COLO829 (cell line): ENCODE measurements at regions not wholly inside any gene's neighbourhood (a gene's known extent, or its start where the extent isn't known, plus 50 kb on each side); places are given as distances from the start of the nearest gene placed in this dataset.
"Not testable (repeated sequence)": the region's sequence is repeated elsewhere in the genome, so short reads cannot be mapped to it uniquely, and the experiment has no call there.

Experiments used
- DNase-seq: peaks from one replicate; pipeline ENCODE4 v3.0.0; 2012; ENCODE audit warnings: low spot score

- DNase-seq: no peak
These were observed 307.1 kb upstream of the RSPO3 start for GRCh38 chr6:126811321-126811720.

- no peak for DNase-seq
These were observed 306.5 kb upstream of the RSPO3 start for GRCh38 chr6:126812010-126812409.

GRCh38 chr6:126812651-126813050 is 305.8 kb upstream of the RSPO3 start:
- no peak for DNase-seq

- DNase-seq: no peak
These were observed 297.8 kb upstream of the RSPO3 start for GRCh38 chr6:126820634-126821033.

- no peak for DNase-seq
These were observed 296.8 kb upstream of the RSPO3 start for GRCh38 chr6:126821706-126822105.

- DNase-seq: no peak
These were observed 294.2 kb upstream of the RSPO3 start for GRCh38 chr6:126824226-126824625.

GRCh38 chr6:126824815-126825214 is 293.7 kb upstream of the RSPO3 start:
- no peak for DNase-seq

GRCh38 chr6:126826166-126826714 is 292.2 kb upstream of the RSPO3 start:
- no peak for DNase-seq

- no peak for DNase-seq
These were observed 287.0 kb upstream of the RSPO3 start for GRCh38 chr6:126831461-126831860.

GRCh38 chr6:126842769-126843168 is 275.7 kb upstream of the RSPO3 start:
- DNase-seq: no peak

GRCh38 chr6:126848119-126848518 is 270.4 kb upstream of the RSPO3 start:
- no peak for DNase-seq

GRCh38 chr6:126867641-126868040 is 250.8 kb upstream of the RSPO3 start:
- no peak for DNase-seq

- DNase-seq: no peak
These were observed 245.1 kb upstream of the RSPO3 start for GRCh38 chr6:126873351-126873750.

GRCh38 chr6:126873791-126874190 is 244.7 kb upstream of the RSPO3 start:
- DNase-seq: no peak

GRCh38 chr6:126876446-126876845 is 242.0 kb upstream of the RSPO3 start:
- DNase-seq: no peak

GRCh38 chr6:126880964-126881363 is 237.5 kb upstream of the RSPO3 start:
- no peak for DNase-seq

GRCh38 chr6:126886106-126886505 is 232.4 kb upstream of the RSPO3 start:
- no peak for DNase-seq

- no peak for DNase-seq
These were observed 229.4 kb upstream of the RSPO3 start for GRCh38 chr6:126888727-126889725.

- no peak for DNase-seq
These were observed 228.4 kb upstream of the RSPO3 start for GRCh38 chr6:126890055-126890454.

GRCh38 chr6:126891158-126891557 is 227.3 kb upstream of the RSPO3 start:
- DNase-seq: no peak

- not testable (repeated sequence) for DNase-seq
These were observed 225.6 kb upstream of the RSPO3 start for GRCh38 chr6:126892869-126893268.

GRCh38 chr6:126897758-126898157 is 220.7 kb upstream of the RSPO3 start:
- DNase-seq: no peak

- DNase-seq: no peak
These were observed 214.3 kb upstream of the RSPO3 start for GRCh38 chr6:126904176-126904575.

- no peak for DNase-seq
These were observed 212.6 kb upstream of the RSPO3 start for GRCh38 chr6:126905917-126906316.
